ENCODE measurements at regions not wholly inside any gene's neighbourhood (a gene's known extent, or its start where the extent isn't known, plus 50 kb on each side); places are given as distances from the start of the nearest gene placed in this dataset.

- in situ Hi-C loops (cut with HindIII; ENCODE audit: low sequenced_read_pairs): no loop called here
- TF ChIP-seq CTCF (IDR thresholded peaks at IDR 0.05; ENCODE audit: low read depth, low read length): no peak
- no peak overlapping the region for H3K4me3 ChIP-seq (ENCODE audit: low read depth, low read length)
- DNase-seq (ENCODE audit: low read depth, low spot score): no peak
Observed at GRCh38 chr18:42255908-42256765, 301.1 kb downstream of the PIK3C3 start.

GRCh38 chr18:42258301-42258965, 303.4 kb downstream of the PIK3C3 start:
- DNase-seq (ENCODE audit: low read depth, low spot score): no peak
- in situ Hi-C loops (cut with HindIII; ENCODE audit: low sequenced_read_pairs): no loop called here
- no peak overlapping the region for H3K4me3 ChIP-seq (ENCODE audit: low read depth, low read length)
- TF ChIP-seq CTCF (IDR thresholded peaks at IDR 0.05; ENCODE audit: low read depth, low read length): no peak

GRCh38 chr18:42261731-42262130, 306.7 kb downstream of the PIK3C3 start:
- no peak for TF ChIP-seq CTCF (IDR thresholded peaks at IDR 0.05; ENCODE audit: low read depth, low read length)
- DNase-seq (ENCODE audit: low read depth, low spot score): no peak
- H3K4me3 ChIP-seq (ENCODE audit: low read depth, low read length): no peak overlapping the region
- in situ Hi-C loops (cut with HindIII; ENCODE audit: low sequenced_read_pairs): no loop called here

- in situ Hi-C loops (cut with HindIII; ENCODE audit: low sequenced_read_pairs): no loop called here
- no peak for DNase-seq (ENCODE audit: low read depth, low spot score)
- TF ChIP-seq CTCF (IDR thresholded peaks at IDR 0.05; ENCODE audit: low read depth, low read length): no peak
- H3K4me3 ChIP-seq (ENCODE audit: low read depth, low read length): no peak overlapping the region
Observed at GRCh38 chr18:42264497-42264896, 309.5 kb downstream of the PIK3C3 start.

- DNase-seq (ENCODE audit: low read depth, low spot score): no peak
- no peak for TF ChIP-seq CTCF (IDR thresholded peaks at IDR 0.05; ENCODE audit: low read depth, low read length)
- in situ Hi-C loops (cut with HindIII; ENCODE audit: low sequenced_read_pairs): no loop called here
- H3K4me3 ChIP-seq (ENCODE audit: low read depth, low read length): no peak overlapping the region
Observed at GRCh38 chr18:42268186-42268725, 313.2 kb downstream of the PIK3C3 start.

GRCh38 chr18:42268798-42269197, 313.8 kb downstream of the PIK3C3 start:
- no peak for DNase-seq (ENCODE audit: low read depth, low spot score)
- no peak for TF ChIP-seq CTCF (IDR thresholded peaks at IDR 0.05; ENCODE audit: low read depth, low read length)
- no peak overlapping the region for H3K4me3 ChIP-seq (ENCODE audit: low read depth, low read length)
- in situ Hi-C loops (cut with HindIII; ENCODE audit: low sequenced_read_pairs): no loop called here

All from astrocyte of the spinal cord (primary cell).